ENCODE measurements at regions not wholly inside any gene's neighbourhood (a gene's known extent, or its start where the extent isn't known, plus 50 kb on each side); places are given as distances from the start of the nearest gene placed in this dataset.
"Not testable (repeated sequence)": the region's sequence is repeated elsewhere in the genome, so short reads cannot be mapped to it uniquely, and the experiment has no call there.

DNA sequence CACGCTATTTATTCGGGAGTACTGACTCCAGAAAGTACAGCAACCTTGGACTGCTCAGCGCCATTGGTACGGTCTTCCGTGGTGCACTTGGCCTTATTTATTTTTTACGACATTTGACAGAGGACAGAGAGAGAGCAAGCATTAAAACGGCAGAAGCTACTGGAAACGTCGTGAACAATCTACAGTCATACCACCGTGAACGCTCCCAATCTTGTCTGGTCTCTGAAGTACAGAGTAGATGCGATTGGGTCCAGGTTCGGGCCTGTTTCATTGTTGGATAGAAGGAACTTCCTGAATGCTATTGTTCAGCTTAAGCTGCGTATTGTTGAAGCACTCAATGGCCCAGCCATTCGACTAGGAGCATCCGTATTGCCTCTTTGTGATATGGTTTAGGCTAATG, 53.2 kb upstream of the TBL1X start:
- TF ChIP-seq, protein P1, sequence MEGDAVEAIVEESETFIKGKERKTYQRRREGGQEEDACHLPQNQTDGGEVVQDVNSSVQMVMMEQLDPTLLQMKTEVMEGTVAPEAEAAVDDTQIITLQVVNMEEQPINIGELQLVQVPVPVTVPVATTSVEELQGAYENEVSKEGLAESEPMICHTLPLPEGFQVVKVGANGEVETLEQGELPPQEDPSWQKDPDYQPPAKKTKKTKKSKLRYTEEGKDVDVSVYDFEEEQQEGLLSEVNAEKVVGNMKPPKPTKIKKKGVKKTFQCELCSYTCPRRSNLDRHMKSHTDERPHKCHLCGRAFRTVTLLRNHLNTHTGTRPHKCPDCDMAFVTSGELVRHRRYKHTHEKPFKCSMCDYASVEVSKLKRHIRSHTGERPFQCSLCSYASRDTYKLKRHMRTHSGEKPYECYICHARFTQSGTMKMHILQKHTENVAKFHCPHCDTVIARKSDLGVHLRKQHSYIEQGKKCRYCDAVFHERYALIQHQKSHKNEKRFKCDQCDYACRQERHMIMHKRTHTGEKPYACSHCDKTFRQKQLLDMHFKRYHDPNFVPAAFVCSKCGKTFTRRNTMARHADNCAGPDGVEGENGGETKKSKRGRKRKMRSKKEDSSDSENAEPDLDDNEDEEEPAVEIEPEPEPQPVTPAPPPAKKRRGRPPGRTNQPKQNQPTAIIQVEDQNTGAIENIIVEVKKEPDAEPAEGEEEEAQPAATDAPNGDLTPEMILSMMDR (IDR thresholded peaks at IDR 0.05), result not testable (repeated sequence)
- TF ChIP-seq POLR2A (IDR thresholded peaks at IDR 0.05), result not testable (repeated sequence)

All from adrenal gland (tissue), 5 donors.